Limb (tissue), 2 donors: ENCODE measurements at regions not wholly inside any gene's neighbourhood (a gene's known extent, or its start where the extent isn't known, plus 50 kb on each side); places are given as distances from the start of the nearest gene placed in this dataset.

Source experiments
- DNase-seq, 2 donors: peaks; one replicate each; pipeline ENCODE4 v3.0.0-alpha.2; 2016; ENCODE audit errors: extremely low spot score in 2 of 2

- DNase-seq = no peak
These were observed 295.9 kb upstream of the CRIM1 start for GRCh38 chr2:36059691-36060090.

- no peak for DNase-seq
These were observed 296.6 kb upstream of the CRIM1 start for GRCh38 chr2:36058953-36059352.

- DNase-seq = no peak
These were observed 297.5 kb upstream of the CRIM1 start for GRCh38 chr2:36058076-36058475.

GRCh38 chr2:36052819-36053218 is 302.8 kb upstream of the CRIM1 start:
- DNase-seq = no peak

- no peak for DNase-seq
These were observed 311.2 kb upstream of the CRIM1 start for GRCh38 chr2:36044411-36044810.

GRCh38 chr2:36035137-36035536 is 320.4 kb upstream of the CRIM1 start:
- no peak for DNase-seq

GRCh38 chr2:36032046-36032445 is 323.5 kb upstream of the CRIM1 start:
- DNase-seq = no peak

GRCh38 chr2:36031471-36031870 is 324.1 kb upstream of the CRIM1 start:
- DNase-seq = no peak

GRCh38 chr2:36027616-36028015 is 328.0 kb upstream of the CRIM1 start:
- DNase-seq = no peak

GRCh38 chr2:36013064-36013463 is 342.5 kb upstream of the CRIM1 start:
- DNase-seq = no peak

- DNase-seq = no peak
These were observed 349.1 kb upstream of the CRIM1 start for GRCh38 chr2:36006444-36006843.

GRCh38 chr2:36002941-36003340 is 352.6 kb upstream of the CRIM1 start:
- no peak for DNase-seq

GRCh38 chr2:35997488-35997887 is 358.1 kb upstream of the CRIM1 start:
- no peak for DNase-seq

- DNase-seq = no peak
These were observed 366.1 kb upstream of the CRIM1 start for GRCh38 chr2:35989503-35989902.

GRCh38 chr2:35989040-35989439 is 366.5 kb upstream of the CRIM1 start:
- no peak for DNase-seq

GRCh38 chr2:35986871-35987270 is 368.7 kb upstream of the CRIM1 start:
- no peak for DNase-seq

- DNase-seq = no peak
These were observed 377.4 kb upstream of the CRIM1 start for GRCh38 chr2:35978218-35978617.

- DNase-seq = no peak
These were observed 379.0 kb upstream of the CRIM1 start for GRCh38 chr2:35976611-35977010.

GRCh38 chr2:35973737-35974132 is 381.8 kb upstream of the CRIM1 start:
- no peak for DNase-seq

- DNase-seq = no peak
These were observed 382.3 kb upstream of the CRIM1 start for GRCh38 chr2:35973132-35973736.

GRCh38 chr2:35963824-35964223 is 391.8 kb upstream of the CRIM1 start:
- DNase-seq = no peak

- DNase-seq = no peak
These were observed 392.2 kb upstream of the CRIM1 start for GRCh38 chr2:35963357-35963756.

GRCh38 chr2:35962585-35963146 is 392.9 kb upstream of the CRIM1 start:
- DNase-seq = no peak

- no peak for DNase-seq
These were observed 395.0 kb upstream of the CRIM1 start for GRCh38 chr2:35960596-35960995.
